ENCODE measurements at regions not wholly inside any gene's neighbourhood (a gene's known extent, or its start where the extent isn't known, plus 50 kb on each side); places are given as distances from the start of the nearest gene placed in this dataset.

DNA sequence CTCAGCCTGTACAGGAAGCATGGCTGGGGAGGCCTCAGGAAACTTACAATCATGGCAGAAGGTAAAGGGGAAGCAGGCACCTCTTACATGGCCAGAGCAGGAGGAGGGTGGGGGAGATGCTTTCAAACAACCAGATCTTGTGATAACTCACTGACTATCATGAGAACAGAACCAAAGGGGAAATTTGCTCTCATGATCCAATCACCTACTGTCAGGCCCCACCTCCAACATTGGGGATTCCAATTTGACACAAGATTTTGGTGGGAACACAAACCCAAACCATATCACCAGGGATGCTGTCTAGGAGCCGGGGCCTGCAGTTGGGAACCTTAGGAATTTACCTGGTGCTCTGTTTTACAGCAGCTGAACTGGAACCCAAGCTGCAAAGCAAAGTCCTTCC, 191.1 kb upstream of the CITED2 start:
- no peak overlapping the region for H3K23ac ChIP-seq (ENCODE audit: low read length)
- WGBS (ENCODE audit: extremely low coverage, insufficient coverage, low lambda C conversion rate): no CpG with 5 or more reads among the region's 1 CpG
- no peaks in the 10 kb centered on the region for H3K27me3 ChIP-seq (ENCODE audit: insufficient read depth, low read length, poor library complexity)
- no peak overlapping the region for H3K9ac ChIP-seq (ENCODE audit: low read length)
- H3K4me2 ChIP-seq (ENCODE audit: low read length): no peak overlapping the region
- no peaks in the 10 kb centered on the region for H3K79me1 ChIP-seq (ENCODE audit: low read length)
- H2AK5ac ChIP-seq (ENCODE audit: low read length): no peak overlapping the region
- DNase-seq: no peak
- no peak overlapping the region for H3K4me3 ChIP-seq (ENCODE audit: low read length)
- H4K8ac ChIP-seq (ENCODE audit: low read depth, low read length): no peak overlapping the region
- H3K4ac ChIP-seq (ENCODE audit: low read depth, low read length): no peak overlapping the region
- no peak overlapping the region for H3K56ac ChIP-seq (ENCODE audit: low read length)
- no peaks in the 10 kb centered on the region for H3K4me1 ChIP-seq (ENCODE audit: control insufficient read depth, low read depth, low read length)
- H3K36me3 ChIP-seq (ENCODE audit: control insufficient read depth, insufficient read depth, low read length): no peaks in the 10 kb centered on the region
- no peak overlapping the region for H2BK120ac ChIP-seq (ENCODE audit: low read depth, low read length)
- H4K5ac ChIP-seq (ENCODE audit: low read length): no peak overlapping the region
- no peak overlapping the region for H3K27ac ChIP-seq (ENCODE audit: low read depth, low read length)
- H3K18ac ChIP-seq (ENCODE audit: low read length): no peak overlapping the region
- no peaks in the 10 kb centered on the region for H3K79me2 ChIP-seq (ENCODE audit: control insufficient read depth, insufficient read depth, low read length)
- H2BK15ac ChIP-seq (replicated peaks; ENCODE audit: low read depth): no peak overlapping the region
- H2BK5ac ChIP-seq (ENCODE audit: low read length): no peak overlapping the region

DNA sequence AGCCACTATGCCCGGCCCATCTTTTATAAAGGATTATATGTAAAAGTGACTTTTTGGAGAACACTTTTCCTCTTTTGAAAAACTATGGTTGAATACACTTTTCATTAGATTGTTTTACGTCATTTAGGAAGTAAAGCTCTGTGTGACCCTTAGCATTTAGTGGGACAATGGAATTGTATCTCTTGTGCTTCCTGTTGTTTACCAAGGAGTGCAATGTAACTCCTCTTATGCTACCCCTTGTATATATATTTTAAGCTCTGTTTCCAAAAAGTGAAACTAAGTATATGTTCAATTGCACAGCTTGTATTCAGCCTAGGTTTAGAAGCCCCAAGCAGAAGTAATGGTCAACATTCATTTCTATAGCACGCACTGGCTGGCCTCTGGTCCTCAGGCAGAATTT, 183.1 kb upstream of the CITED2 start:
- Histone ChIP-seq H3K23ac (ENCODE audit: low read length) (no peak overlapping the region), H3K27ac (ENCODE audit: low read depth, low read length) (no peak overlapping the region), H2BK5ac (ENCODE audit: low read length) (no peak overlapping the region), H3K36me3 (ENCODE audit: control insufficient read depth, insufficient read depth, low read length) (no peaks in the 10 kb centered on the region), H3K79me2 (ENCODE audit: control insufficient read depth, insufficient read depth, low read length) (no peaks in the 10 kb centered on the region), H3K27me3 (ENCODE audit: insufficient read depth, low read length, poor library complexity) (no peaks in the 10 kb centered on the region), H2BK15ac (replicated peaks; ENCODE audit: low read depth) (no peak overlapping the region), H3K9ac (ENCODE audit: low read length) (no peak overlapping the region), H3K4me2 (ENCODE audit: low read length) (no peak overlapping the region), H3K4ac (ENCODE audit: low read depth, low read length) (no peak overlapping the region), H4K8ac (ENCODE audit: low read depth, low read length) (no peak overlapping the region), H4K5ac (ENCODE audit: low read length) (no peak overlapping the region), H2BK120ac (ENCODE audit: low read depth, low read length) (no peak overlapping the region), H3K79me1 (ENCODE audit: low read length) (no peaks in the 10 kb centered on the region), H3K4me1 (ENCODE audit: control insufficient read depth, low read depth, low read length) (no peaks in the 10 kb centered on the region), H3K18ac (ENCODE audit: low read length) (no peak overlapping the region), H3K4me3 (ENCODE audit: low read length) (no peak overlapping the region), H3K56ac (ENCODE audit: low read length) (no peak overlapping the region), H2AK5ac (ENCODE audit: low read length) (no peak overlapping the region)
- DNase-seq: no peak
- WGBS (ENCODE audit: extremely low coverage, insufficient coverage, low lambda C conversion rate): no CpG with 5 or more reads among the region's 3 CpGs

DNA sequence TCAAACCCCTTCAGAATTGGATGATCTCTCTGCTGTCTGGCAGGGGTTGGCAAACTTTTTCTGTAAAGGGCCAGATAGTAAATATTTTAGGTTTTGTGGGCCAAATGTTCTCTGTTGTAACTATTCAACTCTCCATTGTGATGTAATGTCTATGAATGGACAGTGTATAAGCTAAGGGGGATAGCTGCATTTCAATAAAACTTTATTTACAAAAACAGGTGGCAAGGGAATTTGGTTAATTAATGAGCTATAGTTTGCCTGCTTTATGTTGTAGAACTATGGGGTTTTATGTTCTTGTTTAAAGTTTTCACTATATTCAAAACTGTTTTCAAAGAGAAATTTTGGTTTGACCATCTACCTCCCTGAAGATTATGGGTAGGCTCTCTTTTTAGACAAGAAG, 182.1 kb upstream of the CITED2 start:
- Histone ChIP-seq H3K4me3 (ENCODE audit: low read length) (no peak overlapping the region), H4K5ac (ENCODE audit: low read length) (no peak overlapping the region), H4K8ac (ENCODE audit: low read depth, low read length) (no peak overlapping the region), H3K23ac (ENCODE audit: low read length) (no peak overlapping the region), H3K79me2 (ENCODE audit: control insufficient read depth, insufficient read depth, low read length) (no peaks in the 10 kb centered on the region), H3K27ac (ENCODE audit: low read depth, low read length) (no peak overlapping the region), H2BK120ac (ENCODE audit: low read depth, low read length) (no peak overlapping the region), H3K18ac (ENCODE audit: low read length) (no peak overlapping the region), H3K36me3 (ENCODE audit: control insufficient read depth, insufficient read depth, low read length) (no peaks in the 10 kb centered on the region), H3K79me1 (ENCODE audit: low read length) (no peaks in the 10 kb centered on the region), H2BK15ac (replicated peaks; ENCODE audit: low read depth) (no peak overlapping the region), H3K9ac (ENCODE audit: low read length) (no peak overlapping the region), H2AK5ac (ENCODE audit: low read length) (no peak overlapping the region), H3K4ac (ENCODE audit: low read depth, low read length) (no peak overlapping the region), H3K27me3 (ENCODE audit: insufficient read depth, low read length, poor library complexity) (no peaks in the 10 kb centered on the region), H3K56ac (ENCODE audit: low read length) (no peak overlapping the region), H3K4me1 (ENCODE audit: control insufficient read depth, low read depth, low read length) (no peaks in the 10 kb centered on the region), H3K4me2 (ENCODE audit: low read length) (no peak overlapping the region), H2BK5ac (ENCODE audit: low read length) (no peak overlapping the region)
- DNase-seq: no peak

DNA sequence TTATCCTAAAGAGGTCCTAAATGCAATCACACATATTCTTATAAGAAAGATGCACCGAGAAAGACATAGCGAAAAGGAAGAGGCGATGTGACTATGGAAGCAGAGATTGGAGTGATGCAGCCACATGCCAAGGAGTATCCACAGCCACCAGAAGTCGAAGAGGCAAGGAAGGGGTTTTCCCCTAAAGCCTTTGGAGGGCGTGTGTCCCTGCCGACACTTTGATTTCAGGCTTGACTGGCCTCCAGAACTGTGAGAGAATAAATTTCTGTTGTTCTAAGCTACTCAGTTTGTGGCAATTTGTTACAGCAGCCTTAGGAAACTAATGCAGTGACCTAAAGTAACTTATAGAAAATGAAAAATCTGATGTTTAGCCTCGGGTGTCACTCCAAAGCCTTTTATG, 179.5 kb upstream of the CITED2 start:
- H3K4ac ChIP-seq (ENCODE audit: low read depth, low read length): no peak overlapping the region
- WGBS (ENCODE audit: extremely low coverage, insufficient coverage, low lambda C conversion rate): no CpG with 5 or more reads among the region's 7 CpGs
- H3K9ac ChIP-seq (ENCODE audit: low read length): no peak overlapping the region
- H2AK5ac ChIP-seq (ENCODE audit: low read length): no peak overlapping the region
- H4K8ac ChIP-seq (ENCODE audit: low read depth, low read length): no peak overlapping the region
- no peak overlapping the region for H2BK5ac ChIP-seq (ENCODE audit: low read length)
- no peak overlapping the region for H3K23ac ChIP-seq (ENCODE audit: low read length)
- no peak overlapping the region for H4K5ac ChIP-seq (ENCODE audit: low read length)
- H3K79me2 ChIP-seq (ENCODE audit: control insufficient read depth, insufficient read depth, low read length): no peaks in the 10 kb centered on the region
- no peak overlapping the region for H3K18ac ChIP-seq (ENCODE audit: low read length)
- H3K56ac ChIP-seq (ENCODE audit: low read length): no peak overlapping the region
- H3K36me3 ChIP-seq (ENCODE audit: control insufficient read depth, insufficient read depth, low read length): no peaks in the 10 kb centered on the region
- H3K4me1 ChIP-seq (ENCODE audit: control insufficient read depth, low read depth, low read length): no peaks in the 10 kb centered on the region
- peak overlapping the region; percentile 92 for H2BK15ac ChIP-seq (replicated peaks; ENCODE audit: low read depth)
- H3K4me3 ChIP-seq (ENCODE audit: low read length): no peak overlapping the region
- no peak overlapping the region for H2BK120ac ChIP-seq (ENCODE audit: low read depth, low read length)
- H3K79me1 ChIP-seq (ENCODE audit: low read length): no peaks in the 10 kb centered on the region
- H3K4me2 ChIP-seq (ENCODE audit: low read length): no peak overlapping the region
- H3K27me3 ChIP-seq (ENCODE audit: insufficient read depth, low read length, poor library complexity): no peaks in the 10 kb centered on the region
- no peak for DNase-seq
- no peak overlapping the region for H3K27ac ChIP-seq (ENCODE audit: low read depth, low read length)

DNA sequence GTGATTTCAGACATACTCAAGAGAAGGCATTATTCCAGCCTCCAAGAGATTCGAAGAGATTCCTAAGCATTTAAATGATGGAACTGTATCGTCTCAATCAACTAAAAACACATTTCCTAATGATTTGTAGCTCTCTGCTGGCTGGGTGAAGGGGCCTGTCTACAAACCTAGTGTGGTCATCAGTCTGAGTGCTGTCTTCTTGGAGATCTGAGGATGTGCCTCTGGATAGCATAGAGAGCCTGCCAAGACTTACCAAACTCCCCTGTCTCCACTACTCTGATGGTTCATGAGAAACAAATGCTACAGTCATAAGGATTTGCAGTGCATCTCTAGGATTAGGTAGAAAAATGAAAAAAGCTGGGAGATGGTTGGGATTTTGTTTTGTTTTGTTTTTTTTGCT, 176.9 kb upstream of the CITED2 start:
- Histone ChIP-seq H3K79me2 (ENCODE audit: control insufficient read depth, insufficient read depth, low read length) (no peaks in the 10 kb centered on the region), H3K27me3 (ENCODE audit: insufficient read depth, low read length, poor library complexity) (no peaks in the 10 kb centered on the region), H3K79me1 (ENCODE audit: low read length) (no peaks in the 10 kb centered on the region), H3K23ac (ENCODE audit: low read length) (no peak overlapping the region), H3K56ac (ENCODE audit: low read length) (no peak overlapping the region), H3K4me2 (ENCODE audit: low read length) (no peak overlapping the region), H4K5ac (ENCODE audit: low read length) (no peak overlapping the region), H2BK5ac (ENCODE audit: low read length) (no peak overlapping the region), H4K8ac (ENCODE audit: low read depth, low read length) (no peak overlapping the region), H2AK5ac (ENCODE audit: low read length) (no peak overlapping the region), H3K27ac (ENCODE audit: low read depth, low read length) (no peak overlapping the region), H3K4ac (ENCODE audit: low read depth, low read length) (no peak overlapping the region), H3K9ac (ENCODE audit: low read length) (no peak overlapping the region), H2BK15ac (replicated peaks; ENCODE audit: low read depth) (no peak overlapping the region), H3K36me3 (ENCODE audit: control insufficient read depth, insufficient read depth, low read length) (no peaks in the 10 kb centered on the region), H3K18ac (ENCODE audit: low read length) (no peak overlapping the region), H3K4me1 (ENCODE audit: control insufficient read depth, low read depth, low read length) (no peaks in the 10 kb centered on the region), H2BK120ac (ENCODE audit: low read depth, low read length) (no peak overlapping the region), H3K4me3 (ENCODE audit: low read length) (no peak overlapping the region)
- DNase-seq: no peak
- no CpG with 5 or more reads among the region's 2 CpGs for WGBS (ENCODE audit: extremely low coverage, insufficient coverage, low lambda C conversion rate)

DNA sequence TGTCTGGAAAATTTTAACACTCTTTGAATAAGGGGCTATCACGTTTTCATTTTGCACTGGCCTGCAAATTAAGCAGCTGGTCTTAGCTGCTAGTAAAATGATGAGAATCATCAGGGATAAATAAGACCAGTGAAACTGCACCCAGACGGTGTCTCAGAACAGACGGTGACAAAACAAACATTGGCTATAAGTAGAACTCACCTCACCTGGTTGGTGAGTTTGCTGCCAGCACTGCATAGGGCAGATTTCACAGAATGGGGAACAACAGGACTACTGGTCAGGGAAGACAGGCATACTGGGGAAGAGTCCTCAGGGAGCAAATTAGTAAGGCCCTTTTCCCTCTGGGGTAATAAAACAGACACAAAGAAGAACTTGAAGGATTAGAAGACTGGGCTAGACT, 175.9 kb upstream of the CITED2 start:
- no peaks in the 10 kb centered on the region for H3K4me1 ChIP-seq (ENCODE audit: control insufficient read depth, low read depth, low read length)
- WGBS (ENCODE audit: extremely low coverage, insufficient coverage, low lambda C conversion rate): no CpG with 5 or more reads among the region's 3 CpGs
- H3K4me2 ChIP-seq (ENCODE audit: low read length): no peak overlapping the region

More for the DNA sequence above, 175.9 kb upstream of the CITED2 start:
- no peaks in the 10 kb centered on the region for H3K27me3 ChIP-seq (ENCODE audit: insufficient read depth, low read length, poor library complexity)
- no peak overlapping the region for H3K27ac ChIP-seq (ENCODE audit: low read depth, low read length)
- H3K79me1 ChIP-seq (ENCODE audit: low read length): no peaks in the 10 kb centered on the region
- no peak overlapping the region for H2BK15ac ChIP-seq (replicated peaks; ENCODE audit: low read depth)
- H4K8ac ChIP-seq (ENCODE audit: low read depth, low read length): no peak overlapping the region
- no peak overlapping the region for H3K23ac ChIP-seq (ENCODE audit: low read length)
- no peak overlapping the region for H2BK120ac ChIP-seq (ENCODE audit: low read depth, low read length)
- no peaks in the 10 kb centered on the region for H3K79me2 ChIP-seq (ENCODE audit: control insufficient read depth, insufficient read depth, low read length)
- no peak overlapping the region for H3K18ac ChIP-seq (ENCODE audit: low read length)
- H3K4me3 ChIP-seq (ENCODE audit: low read length): no peak overlapping the region
- no peak overlapping the region for H2AK5ac ChIP-seq (ENCODE audit: low read length)
- H2BK5ac ChIP-seq (ENCODE audit: low read length): no peak overlapping the region
- H3K36me3 ChIP-seq (ENCODE audit: control insufficient read depth, insufficient read depth, low read length): no peaks in the 10 kb centered on the region
- peak overlapping the region; percentile 3 for H3K56ac ChIP-seq (ENCODE audit: low read length)
- H3K4ac ChIP-seq (ENCODE audit: low read depth, low read length): no peak overlapping the region
- H3K9ac ChIP-seq (ENCODE audit: low read length): no peak overlapping the region
- no peak overlapping the region for H4K5ac ChIP-seq (ENCODE audit: low read length)
- no peak for DNase-seq

Data from mesendoderm (in vitro differentiated cells).